ENCODE measurements at regions not wholly inside any gene's neighbourhood (a gene's known extent, or its start where the extent isn't known, plus 50 kb on each side); places are given as distances from the start of the nearest gene placed in this dataset.
A peak's percentile ranks its signal among the peaks of the same experiment; 100 is the strongest.

GRCh38 chr9:75395336-75395735 is 307.0 kb downstream of the OSTF1 start:
- 0 out of 2 replicates have a peak, but pooled peaks cover 3% of the 10 kb centered on the region for H3K9me3 ChIP-seq (ENCODE audit: low read depth, low read length)
- no peak for TF ChIP-seq POLR2AphosphoS5 (IDR thresholded peaks at IDR 0.05; ENCODE audit: borderline replicate concordance, low read depth, low read length)
- no peak for TF ChIP-seq EZH2 (IDR thresholded peaks at IDR 0.05)
- no peak for TF ChIP-seq FOXP2 (optimal IDR thresholded peaks at IDR 0.05; ENCODE audit: control extremely low read depth, extremely low read length, insufficient read depth)

DNA sequence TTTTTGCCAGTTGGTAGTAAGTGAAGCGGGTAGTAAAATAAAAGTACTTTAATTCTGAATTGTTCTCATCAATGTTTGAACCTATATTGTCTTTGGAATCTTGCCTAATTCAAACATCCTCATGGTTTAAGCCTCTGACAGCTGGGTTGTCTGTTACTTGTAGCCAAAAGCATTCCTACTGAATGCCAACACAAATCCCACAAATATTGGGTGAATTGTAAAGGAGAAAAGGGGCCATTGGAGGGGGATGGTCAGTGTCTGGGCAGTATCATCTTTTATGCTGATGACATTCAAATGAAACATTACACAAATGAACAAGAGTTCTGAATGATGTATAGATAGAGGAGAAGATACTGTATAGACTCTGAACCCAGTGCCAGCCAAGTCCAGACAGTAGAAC is 309.5 kb downstream of the OSTF1 start:
- DNase-seq (ENCODE audit: low read depth, low spot score), result no peak
- no peak for TF ChIP-seq POLR2AphosphoS5 (IDR thresholded peaks at IDR 0.05; ENCODE audit: borderline replicate concordance, low read depth, low read length)
- no peak for TF ChIP-seq EZH2 (IDR thresholded peaks at IDR 0.05)
- no peak for TF ChIP-seq FOXP2 (optimal IDR thresholded peaks at IDR 0.05; ENCODE audit: control extremely low read depth, extremely low read length, insufficient read depth)
- 0 out of 2 replicates have a peak, but pooled peaks cover 3% of the 10 kb centered on the region for H3K9me3 ChIP-seq (ENCODE audit: low read depth, low read length)
- H3K36me3 ChIP-seq (ENCODE audit: insufficient read depth, low read length), result peaks cover 5% of the 10 kb centered on the region; the same call in 1 of the 2 replicates
- no peak overlapping the region for H3K9ac ChIP-seq (ENCODE audit: insufficient read length)
- no peak overlapping the region for H3K27ac ChIP-seq
- no peak overlapping the region for H3K4me3 ChIP-seq

More at GRCh38 chr9:75395336-75395735, 307.0 kb downstream of the OSTF1 start:
- peak overlapping the region; percentile 69 for H3K27ac ChIP-seq
- no peak overlapping the region for H3K4me3 ChIP-seq
- H3K9ac ChIP-seq (ENCODE audit: insufficient read length), result no peak overlapping the region
- DNase-seq (ENCODE audit: low read depth, low spot score), result no peak
- peaks cover 6% of the 10 kb centered on the region; the same call in 1 of the 2 replicates for H3K36me3 ChIP-seq (ENCODE audit: insufficient read depth, low read length)

DNA sequence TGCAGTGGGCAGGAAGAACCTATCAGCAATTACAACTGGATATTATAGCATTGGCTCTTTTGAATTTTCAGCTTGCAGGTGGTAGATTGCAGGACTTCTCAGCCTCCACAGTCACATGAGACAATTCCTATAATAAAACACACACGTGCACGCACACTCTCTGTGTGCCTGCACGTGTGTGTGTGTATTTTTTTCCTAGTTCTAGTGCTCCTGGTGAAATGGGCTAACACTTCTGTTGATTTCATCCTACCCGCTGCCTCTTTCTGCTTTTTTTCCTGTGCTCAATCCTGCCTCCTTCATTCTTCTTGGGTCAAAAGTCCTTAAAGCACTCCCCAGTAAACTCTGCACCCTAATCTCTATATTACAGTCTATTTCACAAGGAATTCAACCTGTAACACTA is 320.1 kb downstream of the OSTF1 start:
- TF ChIP-seq EZH2 (IDR thresholded peaks at IDR 0.05) (no peak), POLR2AphosphoS5 (IDR thresholded peaks at IDR 0.05; ENCODE audit: borderline replicate concordance, low read depth, low read length) (no peak), FOXP2 (optimal IDR thresholded peaks at IDR 0.05; ENCODE audit: control extremely low read depth, extremely low read length, insufficient read depth) (no peak)
- Histone ChIP-seq H3K27ac (no peak overlapping the region), H3K4me3 (no peak overlapping the region), H3K9ac (ENCODE audit: insufficient read length) (no peak overlapping the region), H3K9me3 (ENCODE audit: low read depth, low read length) (no peaks in the 10 kb centered on the region), H3K36me3 (ENCODE audit: insufficient read depth, low read length) (peaks cover 8% of the 10 kb centered on the region; the same call in 1 of the 2 replicates)
- DNase-seq (ENCODE audit: low read depth, low spot score), result no peak

DNA sequence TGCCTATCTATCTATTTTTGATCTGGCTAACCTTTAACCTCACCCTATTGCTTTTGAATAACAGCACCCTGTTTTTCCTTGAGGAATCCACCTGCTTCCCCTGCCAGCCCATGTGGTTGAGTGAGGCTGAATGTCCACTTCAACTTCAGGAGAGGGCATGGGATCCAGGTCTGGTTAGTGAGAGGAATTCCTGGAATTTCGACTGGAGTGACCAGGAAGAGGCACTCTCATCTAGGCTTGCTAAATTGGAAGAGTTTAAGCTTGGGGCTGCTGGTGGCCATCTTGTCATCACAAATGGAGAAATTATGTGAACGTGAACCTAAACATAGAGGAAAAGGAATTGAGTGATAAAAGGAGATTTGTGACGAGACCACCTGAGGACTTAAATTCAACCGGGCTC is 322.1 kb downstream of the OSTF1 start:
- no peak overlapping the region for H3K27ac ChIP-seq
- no peak for TF ChIP-seq POLR2AphosphoS5 (IDR thresholded peaks at IDR 0.05; ENCODE audit: borderline replicate concordance, low read depth, low read length)
- TF ChIP-seq FOXP2 (optimal IDR thresholded peaks at IDR 0.05; ENCODE audit: control extremely low read depth, extremely low read length, insufficient read depth), result no peak
- no peak for TF ChIP-seq EZH2 (IDR thresholded peaks at IDR 0.05)
- H3K9me3 ChIP-seq (ENCODE audit: low read depth, low read length), result no peaks in the 10 kb centered on the region
- no peak for DNase-seq (ENCODE audit: low read depth, low spot score)
- peaks cover 5% of the 10 kb centered on the region; the same call in 1 of the 2 replicates for H3K36me3 ChIP-seq (ENCODE audit: insufficient read depth, low read length)
- no peak overlapping the region for H3K9ac ChIP-seq (ENCODE audit: insufficient read length)
- no peak overlapping the region for H3K4me3 ChIP-seq

DNA sequence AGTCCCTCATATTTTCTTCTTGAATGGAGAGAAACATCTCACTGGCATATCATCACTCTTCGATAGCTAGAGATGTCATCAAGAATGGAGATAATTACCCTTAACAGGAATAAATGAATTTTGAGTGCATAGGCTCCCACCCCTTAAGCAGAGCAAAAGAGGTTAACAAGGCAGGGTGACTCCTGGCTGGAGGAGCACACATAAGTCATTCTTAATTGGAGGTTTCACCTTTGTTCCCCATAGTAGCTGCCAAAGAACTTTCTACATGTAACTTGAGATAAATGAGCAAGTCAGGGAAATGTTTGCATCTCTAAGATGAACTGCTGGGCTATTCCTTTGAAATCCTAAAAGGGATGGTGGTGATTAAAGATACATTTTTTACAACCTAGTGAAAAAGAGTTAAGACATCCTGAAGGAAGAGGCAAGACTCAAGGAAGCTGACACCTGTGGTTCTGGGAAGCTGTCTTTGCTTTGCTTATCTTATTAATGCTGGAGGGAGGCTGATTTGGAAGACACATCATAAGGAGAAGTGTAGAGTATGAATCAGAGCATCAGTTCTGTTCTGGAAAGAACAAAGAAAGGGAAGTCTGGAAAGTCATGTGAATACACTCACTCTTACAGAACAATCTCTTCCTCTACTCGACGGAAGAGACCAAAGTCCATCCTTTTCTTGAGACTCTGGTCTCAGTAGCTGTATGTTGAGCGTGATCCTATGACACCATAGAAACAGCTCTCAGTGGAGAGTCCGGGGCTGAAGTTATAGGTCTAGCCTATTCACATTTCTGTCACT is 326.3 kb downstream of the OSTF1 start:
- H3K4me3 ChIP-seq, result no peak overlapping the region
- H3K27ac ChIP-seq, result no peak overlapping the region
- no peaks in the 10 kb centered on the region for H3K36me3 ChIP-seq (ENCODE audit: insufficient read depth, low read length)
- no peaks in the 10 kb centered on the region for H3K9me3 ChIP-seq (ENCODE audit: low read depth, low read length)
- no peak for TF ChIP-seq EZH2 (IDR thresholded peaks at IDR 0.05)
- no peak for TF ChIP-seq POLR2AphosphoS5 (IDR thresholded peaks at IDR 0.05; ENCODE audit: borderline replicate concordance, low read depth, low read length)
- no peak for TF ChIP-seq FOXP2 (optimal IDR thresholded peaks at IDR 0.05; ENCODE audit: control extremely low read depth, extremely low read length, insufficient read depth)
- no peak for DNase-seq (ENCODE audit: low read depth, low spot score)
- no peak overlapping the region for H3K9ac ChIP-seq (ENCODE audit: insufficient read length)

DNA sequence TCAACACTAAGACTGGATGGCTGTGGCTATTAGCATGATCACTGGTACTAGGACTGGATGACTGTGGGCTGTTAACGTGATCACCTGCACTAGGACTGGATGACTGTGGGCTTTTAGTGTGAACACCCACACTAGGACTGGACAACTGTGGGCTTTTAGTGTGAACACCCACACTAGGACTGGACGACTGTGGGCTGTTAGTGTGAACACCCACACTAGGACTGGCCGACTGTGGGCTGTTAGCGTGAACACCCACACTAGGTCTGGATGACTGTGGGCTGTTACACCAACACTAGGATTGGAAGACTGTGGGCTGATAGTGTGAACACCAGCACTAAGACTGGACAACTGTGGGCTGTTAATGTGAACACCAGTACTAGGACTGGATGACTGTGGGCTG is 329.2 kb downstream of the OSTF1 start:
- Histone ChIP-seq H3K4me3 (no peak overlapping the region), H3K36me3 (ENCODE audit: insufficient read depth, low read length) (no peaks in the 10 kb centered on the region), H3K9ac (ENCODE audit: insufficient read length) (no peak overlapping the region), H3K9me3 (ENCODE audit: low read depth, low read length) (no peaks in the 10 kb centered on the region), H3K27ac (no peak overlapping the region)
- TF ChIP-seq FOXP2 (optimal IDR thresholded peaks at IDR 0.05; ENCODE audit: control extremely low read depth, extremely low read length, insufficient read depth) (no peak), EZH2 (IDR thresholded peaks at IDR 0.05) (no peak), POLR2AphosphoS5 (IDR thresholded peaks at IDR 0.05; ENCODE audit: borderline replicate concordance, low read depth, low read length) (no peak)
- DNase-seq (ENCODE audit: low read depth, low spot score), result no peak

DNA sequence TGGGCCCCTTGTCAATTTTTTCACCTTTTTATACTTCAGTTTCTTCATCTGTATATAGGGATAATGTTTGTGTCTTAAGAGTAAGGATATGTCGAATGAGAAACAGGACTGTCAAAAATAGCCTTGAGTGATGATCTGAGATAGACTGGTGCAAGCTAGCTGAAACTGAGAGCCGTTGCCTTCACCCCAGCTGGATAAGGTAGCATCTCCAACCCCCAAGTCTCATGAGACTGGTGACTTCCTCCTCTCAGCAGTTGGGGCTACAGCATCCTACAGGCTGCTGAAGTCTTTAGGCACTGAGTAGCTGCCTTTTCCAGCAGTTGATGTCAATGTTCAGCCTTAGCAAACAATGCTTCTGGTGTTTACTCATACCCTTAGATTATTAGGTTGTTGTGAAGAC is 330.2 kb downstream of the OSTF1 start:
- no peaks in the 10 kb centered on the region for H3K9me3 ChIP-seq (ENCODE audit: low read depth, low read length)
- no peak overlapping the region for H3K4me3 ChIP-seq
- H3K9ac ChIP-seq (ENCODE audit: insufficient read length), result no peak overlapping the region
- no peak for DNase-seq (ENCODE audit: low read depth, low spot score)
- TF ChIP-seq POLR2AphosphoS5 (IDR thresholded peaks at IDR 0.05; ENCODE audit: borderline replicate concordance, low read depth, low read length) (no peak), FOXP2 (optimal IDR thresholded peaks at IDR 0.05; ENCODE audit: control extremely low read depth, extremely low read length, insufficient read depth) (no peak), EZH2 (IDR thresholded peaks at IDR 0.05) (no peak)
- no peak overlapping the region for H3K27ac ChIP-seq
- H3K36me3 ChIP-seq (ENCODE audit: insufficient read depth, low read length), result no peaks in the 10 kb centered on the region

GRCh38 chr9:75422944-75423522 is 334.7 kb downstream of the OSTF1 start:
- Histone ChIP-seq H3K9me3 (ENCODE audit: low read depth, low read length) (no peaks in the 10 kb centered on the region), H3K36me3 (ENCODE audit: insufficient read depth, low read length) (no peaks in the 10 kb centered on the region)
- TF ChIP-seq EZH2 (IDR thresholded peaks at IDR 0.05), result no peak
- TF ChIP-seq FOXP2 (optimal IDR thresholded peaks at IDR 0.05; ENCODE audit: control extremely low read depth, extremely low read length, insufficient read depth), result no peak
- TF ChIP-seq POLR2AphosphoS5 (IDR thresholded peaks at IDR 0.05; ENCODE audit: borderline replicate concordance, low read depth, low read length), result no peak

More at GRCh38 chr9:75422944-75423522, 334.7 kb downstream of the OSTF1 start:
- no peak overlapping the region for H3K9ac ChIP-seq (ENCODE audit: insufficient read length)
- no peak for DNase-seq (ENCODE audit: low read depth, low spot score)
- no peak overlapping the region for H3K4me3 ChIP-seq
- H3K27ac ChIP-seq, result no peak overlapping the region
